ENCODE measurements at regions not wholly inside any gene's neighbourhood (a gene's known extent, or its start where the extent isn't known, plus 50 kb on each side); places are given as distances from the start of the nearest gene placed in this dataset.

DNA sequence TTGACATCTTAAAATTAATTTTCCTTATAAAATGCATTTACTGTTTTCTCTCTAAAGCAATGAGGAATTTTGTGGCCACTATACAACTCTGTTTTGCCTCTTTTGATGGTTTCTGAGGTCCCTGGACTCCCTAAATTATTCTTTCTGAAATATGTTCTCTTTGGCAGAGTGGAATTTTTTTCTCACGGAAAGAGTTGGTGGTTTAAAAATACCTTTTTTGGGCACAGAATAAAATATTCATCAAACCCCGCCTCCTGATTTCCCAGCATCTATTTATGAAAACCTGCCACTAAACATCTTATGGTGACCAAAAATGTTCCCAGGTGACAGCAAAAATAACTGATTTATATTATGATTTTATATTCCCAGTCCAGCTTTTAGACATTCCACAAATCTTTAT lies 165.3 kb upstream of the SYT6 start:
- no peaks in the 10 kb centered on the region for H3K27me3 ChIP-seq
- intact Hi-C loops (cut with DNase I), result no loop called here
- no peak overlapping the region for H3K27ac ChIP-seq
- DNase-seq, result no peak
- H3K36me3 ChIP-seq (replicated peaks in 1 of 2), result no peaks in the 10 kb centered on the region
- no peaks in the 10 kb centered on the region for H3K9me3 ChIP-seq (replicated peaks in 1 of 3)
- H3K4me1 ChIP-seq (replicated peaks in 1 of 2), result no peaks in the 10 kb centered on the region
- TF ChIP-seq POLR2A (IDR thresholded peaks at IDR 0.05), result no peak
- TF ChIP-seq, protein P1, sequence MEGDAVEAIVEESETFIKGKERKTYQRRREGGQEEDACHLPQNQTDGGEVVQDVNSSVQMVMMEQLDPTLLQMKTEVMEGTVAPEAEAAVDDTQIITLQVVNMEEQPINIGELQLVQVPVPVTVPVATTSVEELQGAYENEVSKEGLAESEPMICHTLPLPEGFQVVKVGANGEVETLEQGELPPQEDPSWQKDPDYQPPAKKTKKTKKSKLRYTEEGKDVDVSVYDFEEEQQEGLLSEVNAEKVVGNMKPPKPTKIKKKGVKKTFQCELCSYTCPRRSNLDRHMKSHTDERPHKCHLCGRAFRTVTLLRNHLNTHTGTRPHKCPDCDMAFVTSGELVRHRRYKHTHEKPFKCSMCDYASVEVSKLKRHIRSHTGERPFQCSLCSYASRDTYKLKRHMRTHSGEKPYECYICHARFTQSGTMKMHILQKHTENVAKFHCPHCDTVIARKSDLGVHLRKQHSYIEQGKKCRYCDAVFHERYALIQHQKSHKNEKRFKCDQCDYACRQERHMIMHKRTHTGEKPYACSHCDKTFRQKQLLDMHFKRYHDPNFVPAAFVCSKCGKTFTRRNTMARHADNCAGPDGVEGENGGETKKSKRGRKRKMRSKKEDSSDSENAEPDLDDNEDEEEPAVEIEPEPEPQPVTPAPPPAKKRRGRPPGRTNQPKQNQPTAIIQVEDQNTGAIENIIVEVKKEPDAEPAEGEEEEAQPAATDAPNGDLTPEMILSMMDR (IDR thresholded peaks at IDR 0.05), result no peak
- WGBS, 4 donors, result 73 to 82% (median 78%) methylated on average over 2 of the region's 2 CpGs
- no peak overlapping the region for H3K4me3 ChIP-seq

DNA sequence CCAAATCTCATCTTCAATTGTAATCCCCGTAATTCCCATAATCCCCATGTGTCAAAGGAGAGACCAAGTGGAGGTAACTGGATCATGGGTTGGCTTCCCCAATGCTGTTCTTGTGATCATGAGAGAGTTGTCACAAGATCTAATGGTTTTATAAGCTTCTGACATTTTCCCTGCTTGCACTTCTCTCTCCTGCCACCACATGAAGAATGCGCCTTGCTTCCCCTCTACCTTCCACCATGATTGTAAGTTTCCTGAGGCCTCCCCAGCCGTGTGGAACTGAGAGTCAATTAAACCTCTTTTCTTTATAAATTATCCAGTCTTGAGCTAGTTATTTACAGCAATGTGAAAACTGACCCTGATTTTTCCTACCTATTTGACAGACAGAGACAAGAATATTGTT lies 162.5 kb upstream of the SYT6 start:
- Histone ChIP-seq H3K27me3 (no peaks in the 10 kb centered on the region), H3K4me1 (replicated peaks in 1 of 2) (no peaks in the 10 kb centered on the region), H3K36me3 (replicated peaks in 1 of 2) (no peaks in the 10 kb centered on the region), H3K4me3 (no peak overlapping the region), H3K27ac (no peak overlapping the region), H3K9me3 (replicated peaks in 1 of 3) (no peaks in the 10 kb centered on the region)
- TF ChIP-seq, protein P1 (IDR thresholded peaks at IDR 0.05), result no peak
- TF ChIP-seq POLR2A (IDR thresholded peaks at IDR 0.05), result no peak
- WGBS, 4 donors, result 85 to 87% (median 87%) methylated on average over 3 of the region's 3 CpGs
- DNase-seq, result no peak
- intact Hi-C loops (cut with DNase I), result no loop called here

DNA sequence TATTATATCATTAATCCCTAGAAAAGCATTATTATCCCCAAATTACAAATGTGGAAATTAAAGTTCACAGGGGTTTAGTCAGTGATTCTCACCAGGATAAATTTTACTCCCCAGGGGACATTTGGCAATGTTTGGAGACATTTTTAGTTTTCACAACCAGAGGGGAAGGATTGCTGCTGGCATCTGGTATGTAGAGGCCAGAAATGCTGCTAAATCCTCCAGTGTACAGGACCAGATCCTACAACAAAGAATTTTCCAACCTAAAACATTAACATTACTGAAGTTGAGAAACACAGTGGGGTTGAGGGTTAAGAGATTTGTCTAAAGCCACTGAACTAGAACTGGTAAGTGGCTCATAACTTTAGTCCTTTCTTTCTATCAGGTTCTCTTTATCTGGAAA lies 162.0 kb upstream of the SYT6 start:
- H3K9me3 ChIP-seq (replicated peaks in 1 of 3), result no peaks in the 10 kb centered on the region
- no peaks in the 10 kb centered on the region for H3K36me3 ChIP-seq (replicated peaks in 1 of 2)
- intact Hi-C loops (cut with DNase I), result no loop called here
- DNase-seq, result no peak
- TF ChIP-seq, protein P1 (IDR thresholded peaks at IDR 0.05), result no peak
- no peak for TF ChIP-seq POLR2A (IDR thresholded peaks at IDR 0.05)
- no peaks in the 10 kb centered on the region for H3K4me1 ChIP-seq (replicated peaks in 1 of 2)
- H3K27me3 ChIP-seq, result no peaks in the 10 kb centered on the region
- no peak overlapping the region for H3K4me3 ChIP-seq
- no peak overlapping the region for H3K27ac ChIP-seq

DNA sequence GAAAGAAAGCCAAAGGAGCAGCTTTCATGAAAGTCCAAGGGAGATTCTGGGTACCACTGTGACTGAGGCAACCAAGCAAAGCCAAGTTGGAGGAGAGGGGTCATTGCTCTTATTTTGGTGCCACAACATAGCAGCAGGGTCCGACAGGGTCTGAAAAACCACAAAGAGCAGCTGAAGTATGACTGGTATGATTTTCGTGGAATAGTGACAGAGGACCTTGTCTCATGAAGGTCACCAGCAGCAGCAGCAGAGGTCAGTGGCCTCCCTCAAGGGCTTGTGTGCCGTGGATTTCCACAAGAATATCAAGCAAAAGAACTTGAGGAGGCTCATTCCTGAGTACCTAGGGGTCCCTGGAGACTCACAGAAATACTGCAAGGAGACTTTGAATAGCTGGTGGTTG lies 160.9 kb upstream of the SYT6 start:
- no peak for DNase-seq
- no peak overlapping the region for H3K4me3 ChIP-seq
- TF ChIP-seq, protein P1 (IDR thresholded peaks at IDR 0.05), result no peak
- TF ChIP-seq POLR2A (IDR thresholded peaks at IDR 0.05), result no peak
- H3K27me3 ChIP-seq, result no peaks in the 10 kb centered on the region
- H3K36me3 ChIP-seq (replicated peaks in 1 of 2), result no peaks in the 10 kb centered on the region
- intact Hi-C loops (cut with DNase I), result no loop called here
- H3K9me3 ChIP-seq (replicated peaks in 1 of 3), result no peaks in the 10 kb centered on the region
- no peak overlapping the region for H3K27ac ChIP-seq
- H3K4me1 ChIP-seq (replicated peaks in 1 of 2), result no peaks in the 10 kb centered on the region
- WGBS, 4 donors, result 38 to 46% (median 43%) methylated on average over 3 of the region's 3 CpGs

Measured in adrenal gland (tissue), 9 donors.